ENCODE measurements at regions not wholly inside any gene's neighbourhood (a gene's known extent, or its start where the extent isn't known, plus 50 kb on each side); places are given as distances from the start of the nearest gene placed in this dataset.

GRCh38 chr22:44599500-44600140 is 101.6 kb upstream of the RTL6 start:
- CTCF ChIA-PET: interaction anchor here (0.5 kb wide), 1 partner anchor 652 kb away, joined by 4 read pairs; no protein-coding TSS in a partner anchor
- intact Hi-C loops (cut with micrococcal nuclease; ENCODE audit: unreplicated experiment): no loop called here

More at GRCh38 chr22:44599500-44600140, 101.6 kb upstream of the RTL6 start:
- ChIA-PET RAD21 (ENCODE audit: unreplicated experiment) (no interaction called here), POLR2A (no interaction called here), SMC1A (ENCODE audit: uncharacterized antibody, unreplicated experiment) (no interaction called here)
- Histone ChIP-seq H3K4me3 (no peak overlapping the region), H3K4me1 (ENCODE audit: control insufficient read depth, insufficient read depth, low read length) (no peaks in the 10 kb centered on the region), H3K27ac (ENCODE audit: control insufficient read depth, insufficient read depth) (no peak overlapping the region), H4K20me1 (ENCODE audit: control insufficient read depth, insufficient read depth) (no peaks in the 10 kb centered on the region), H3K9me3 (replicated peaks; ENCODE audit: control insufficient read depth, insufficient read depth, low read length) (no peaks in the 10 kb centered on the region), H3K79me2 (ENCODE audit: control insufficient read depth, insufficient read depth, low read length) (no peaks in the 10 kb centered on the region), H3K4me2 (ENCODE audit: control insufficient read depth, insufficient read depth) (no peak overlapping the region), H2AFZ (ENCODE audit: control insufficient read depth, low read depth, low read length) (no peak overlapping the region), H3K27me3 (replicated peaks in 1 of 2; ENCODE audit: control insufficient read depth in 2 of 2, insufficient read depth in 2 of 2, low read length in 1 of 2) (peaks cover 0 to 2% of the 10 kb centered on the region in 2 experiments; a peak in 2 of 4 replicates), H3K9ac (ENCODE audit: control insufficient read depth, insufficient read depth, low read length) (no peak overlapping the region), H3K36me3 (ENCODE audit: control insufficient read depth in 2 of 2, insufficient read depth in 2 of 2, low read length in 1 of 2) (no peaks in the 10 kb centered on the region)
- FAIRE-seq: no peak
- 12% methylated on average over 8 of the region's 11 CpGs for WGBS (ENCODE audit: insufficient coverage, insufficient replicate concordance, low lambda C conversion rate, missing lambda C conversion rate)
- TF ChIP-seq TCF3 (IDR thresholded peaks at IDR 0.05; ENCODE audit: borderline replicate concordance, insufficient read depth, low read depth, low read length): no peak
- TF ChIP-seq PBX3 (IDR thresholded peaks at IDR 0.05; ENCODE audit: insufficient replicate concordance, low read depth, low read length): no peak
- TF ChIP-seq ZNF217 (IDR thresholded peaks at IDR 0.05): no peak
- TF ChIP-seq ZNF384 (IDR thresholded peaks at IDR 0.05; ENCODE audit: borderline replicate concordance, low read depth, low read length): no peak
- TF ChIP-seq KAT2A (conservative IDR thresholded peaks at IDR 0.05; ENCODE audit: control insufficient read depth, low read depth, low read length): no peak
- no peak for TF ChIP-seq FOXM1 (IDR thresholded peaks at IDR 0.05; ENCODE audit: low read depth, low read length)
- TF ChIP-seq ZBED1 (IDR thresholded peaks at IDR 0.05; ENCODE audit: borderline replicate concordance): no peak
- TF ChIP-seq ZNF622 (IDR thresholded peaks at IDR 0.05): no peak
- no peak for TF ChIP-seq IRF3 (IDR thresholded peaks at IDR 0.05)
- no peak for TF ChIP-seq NBN (IDR thresholded peaks at IDR 0.05)
- no peak for TF ChIP-seq REST (IDR thresholded peaks at IDR 0.05; ENCODE audit: low read depth, low read length)
- BruUV-seq (replicated peaks): no TSS peak
- no peak; the same call in 1 of the 3 replicates for ATAC-seq
- in situ Hi-C loops (cut with MboI): no loop called here
- DNase-seq (ENCODE audit: low read depth, low spot score): no peak
